Right lung (tissue), 2 donors: ENCODE measurements at regions not wholly inside any gene's neighbourhood (a gene's known extent, or its start where the extent isn't known, plus 50 kb on each side); places are given as distances from the start of the nearest gene placed in this dataset.
A peak's percentile ranks its signal among the peaks of the same experiment; 100 is the strongest.

Experiments used
- DNase-seq, 2 donors: peaks; one replicate each; pipeline ENCODE4 v3.0.0-alpha.2; 2013

- peak in 1 of 2 donors; percentile 22 for DNase-seq
Observed at GRCh38 chr5:112025757-112026156, 268.8 kb upstream of the NREP start.

- no peak for DNase-seq
Observed at GRCh38 chr5:112024769-112025168, 267.8 kb upstream of the NREP start.

- no peak for DNase-seq
Observed at GRCh38 chr5:112024221-112024620, 267.2 kb upstream of the NREP start.

GRCh38 chr5:112023766-112024165, 266.8 kb upstream of the NREP start:
- no peak for DNase-seq

DNA sequence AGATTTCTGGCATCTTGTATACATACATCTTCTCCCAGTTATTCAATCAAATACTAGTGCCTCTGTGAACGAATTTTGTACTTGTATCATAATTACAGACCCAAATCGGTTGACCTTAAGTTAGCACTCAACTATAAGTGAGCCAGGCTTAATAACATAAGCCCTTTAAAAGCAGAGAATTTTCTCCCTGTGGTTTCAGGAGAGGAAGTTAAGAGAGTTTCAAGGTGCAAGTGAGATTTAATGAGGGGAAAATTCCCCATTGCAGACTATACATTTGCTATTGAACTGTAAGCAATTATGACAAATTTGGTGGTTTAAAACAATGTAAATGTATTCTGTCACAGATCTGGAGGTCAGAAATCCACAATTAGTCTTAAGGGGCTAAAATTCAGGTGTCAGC, 261.9 kb upstream of the NREP start:
- DNase-seq = no peak

DNA sequence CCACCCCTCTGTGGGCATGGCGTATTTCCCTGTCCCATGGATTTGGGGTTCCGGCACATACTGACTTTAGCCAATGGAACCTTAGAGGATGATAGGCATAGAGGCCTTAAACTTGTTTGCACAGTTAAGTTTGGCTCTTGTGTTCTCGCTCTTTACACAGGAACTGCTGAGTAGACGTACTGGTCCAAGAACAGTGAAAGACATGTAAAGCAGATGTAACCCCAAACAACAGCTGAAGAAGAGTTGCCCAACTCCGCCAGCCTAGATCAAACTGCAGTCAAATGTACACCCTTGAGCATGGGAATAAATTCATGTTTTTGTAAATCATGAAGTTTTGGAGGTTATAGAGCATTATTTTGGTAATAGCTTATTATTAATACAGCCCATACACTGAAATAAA, 260.0 kb upstream of the NREP start:
- no peak for DNase-seq

DNA sequence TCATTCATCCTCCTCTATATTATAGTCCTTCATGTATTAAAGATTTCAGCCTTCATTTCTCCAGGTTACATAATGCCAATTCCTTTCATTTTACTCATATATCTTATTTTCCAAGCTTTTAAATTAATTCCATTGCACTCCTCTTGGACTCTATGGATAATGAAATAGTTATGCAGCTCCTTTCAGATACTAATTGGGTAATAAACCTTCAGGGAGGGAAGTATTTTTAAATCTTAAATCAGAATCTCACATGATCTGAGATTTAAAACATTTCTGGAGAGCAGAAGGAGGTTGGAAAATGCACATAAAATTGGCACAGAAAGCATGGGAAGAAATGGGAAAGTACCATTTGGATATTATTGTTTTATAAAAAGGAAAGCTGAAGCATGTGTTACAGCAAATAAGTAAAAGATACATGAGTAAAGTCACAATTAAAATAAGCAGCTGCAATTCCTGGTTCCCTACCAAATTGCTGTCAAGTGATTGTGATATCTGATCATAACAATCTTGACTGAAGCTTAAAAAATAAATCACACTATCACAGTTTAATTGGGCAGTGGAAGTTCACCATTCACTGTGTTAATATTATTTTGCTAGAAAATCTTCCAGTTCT, 257.9 kb upstream of the NREP start:
- peak in 1 of 2 donors; percentile 45 for DNase-seq

GRCh38 chr5:112013660-112014059, 256.7 kb upstream of the NREP start:
- no peak for DNase-seq

DNA sequence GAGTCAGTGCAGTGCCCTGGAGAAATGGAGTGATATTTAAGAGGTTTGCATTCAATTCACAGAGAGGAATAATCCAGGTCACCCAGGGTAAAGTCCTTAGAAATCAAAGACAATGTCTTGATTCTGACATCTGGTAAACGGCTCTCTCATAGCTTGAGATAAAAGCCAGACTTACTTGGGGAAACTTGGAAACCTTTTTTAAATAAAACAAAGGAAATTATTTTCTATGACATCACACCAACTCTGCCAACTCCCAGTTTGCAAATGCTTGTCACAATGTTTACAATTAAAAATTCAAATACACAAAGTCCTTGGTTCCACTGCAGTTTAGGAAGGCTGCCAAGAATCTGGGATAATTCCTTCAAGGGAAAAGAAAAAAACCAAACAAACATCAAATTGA, 255.1 kb upstream of the NREP start:
- peak; percentile 70 to 73 for DNase-seq

DNA sequence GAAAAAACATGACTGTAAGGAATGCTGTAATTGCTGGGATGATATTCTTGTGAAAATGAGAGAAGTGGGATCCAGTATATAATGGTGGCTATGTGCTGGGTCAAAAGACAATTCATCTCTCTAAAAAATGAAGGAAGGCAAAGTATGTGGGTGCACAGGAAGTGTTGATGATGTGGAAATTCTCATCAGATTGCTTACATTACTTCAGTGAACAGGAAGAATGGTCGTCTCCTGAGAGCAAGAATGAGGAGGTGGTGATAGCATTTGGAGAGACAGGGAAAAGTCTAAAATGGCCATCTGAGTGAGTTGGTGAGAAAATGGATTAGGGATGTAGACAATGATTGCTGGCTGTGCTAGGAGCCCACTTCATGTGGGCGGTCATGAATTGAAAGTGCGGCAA, 253.5 kb upstream of the NREP start:
- DNase-seq = no peak

GRCh38 chr5:112006721-112007120, 249.7 kb upstream of the NREP start:
- no peak for DNase-seq

DNA sequence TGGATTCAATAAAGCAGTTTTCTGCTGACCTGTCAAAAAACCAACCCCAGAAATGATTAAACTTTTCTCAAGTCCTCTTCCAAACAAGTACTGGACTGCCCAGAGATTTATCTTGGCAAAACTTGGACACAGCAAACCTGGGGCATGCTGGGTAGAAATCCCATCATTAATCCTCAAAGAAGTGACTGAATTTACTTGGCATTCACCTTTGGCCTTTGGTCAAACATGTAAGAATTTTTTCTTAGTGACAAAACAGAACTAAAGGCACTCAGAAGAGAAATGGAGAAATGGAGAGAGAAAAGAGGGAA, 248.6 kb upstream of the NREP start:
- DNase-seq = no peak

DNA sequence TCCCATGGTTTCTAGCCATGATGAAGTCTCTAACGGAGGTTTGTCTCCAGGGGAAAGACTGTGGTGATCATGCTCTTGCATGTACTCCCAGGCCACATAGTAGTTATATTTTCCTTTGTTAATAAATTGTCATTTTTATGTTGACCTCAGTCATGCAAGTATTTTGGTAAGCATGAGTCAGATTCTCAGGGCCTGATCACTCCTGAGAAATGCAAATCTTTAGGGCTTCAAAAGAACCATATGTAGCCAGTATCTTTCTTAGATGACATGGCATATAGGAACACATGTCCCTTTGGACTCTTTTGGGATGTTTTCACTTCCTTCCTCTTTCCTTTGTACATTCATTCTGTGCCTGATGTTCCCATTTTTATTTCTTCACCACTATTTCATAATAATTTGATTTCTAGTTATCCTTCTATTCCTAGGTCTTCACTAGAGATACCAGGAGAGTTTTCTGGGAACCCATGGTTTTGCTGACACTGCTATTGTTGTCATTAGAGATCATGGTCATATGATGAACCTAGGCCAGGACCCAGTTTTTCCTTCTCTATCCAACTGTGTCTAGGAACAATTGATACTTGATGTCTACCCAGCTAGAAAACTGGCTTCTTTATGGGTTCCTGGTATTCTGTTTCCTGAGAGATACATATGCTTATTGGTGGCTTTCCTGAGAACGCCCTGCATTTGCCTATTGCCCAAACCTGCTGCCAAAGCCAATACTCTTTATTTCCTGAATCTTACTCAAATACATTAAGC, 248.1 kb upstream of the NREP start:
- no peak for DNase-seq

- no peak for DNase-seq
Observed at GRCh38 chr5:112002376-112002775, 245.4 kb upstream of the NREP start.

GRCh38 chr5:111999286-111999685, 242.3 kb upstream of the NREP start:
- no peak for DNase-seq

DNA sequence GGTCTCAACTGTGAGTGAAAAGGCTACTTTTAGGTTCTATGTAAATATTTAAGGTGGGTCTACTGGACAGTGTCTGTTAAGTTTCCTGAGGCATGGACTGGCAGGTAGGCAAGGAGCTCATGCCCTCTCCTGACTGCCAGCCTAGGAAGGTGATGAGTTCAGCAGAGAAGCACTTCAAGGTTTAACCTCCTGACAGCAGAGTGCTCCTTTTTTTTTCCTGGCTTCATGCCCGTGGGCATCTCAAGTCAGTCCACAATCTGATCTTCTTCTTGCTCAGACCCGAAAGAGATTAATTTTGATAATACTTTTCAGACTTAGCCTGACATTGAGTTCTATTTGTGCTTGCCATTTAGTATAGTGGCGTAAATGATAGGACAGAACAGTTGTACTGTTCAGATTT, 241.9 kb upstream of the NREP start:
- DNase-seq = no peak

- DNase-seq = no peak
Observed at GRCh38 chr5:111997711-111998110, 240.7 kb upstream of the NREP start.

DNA sequence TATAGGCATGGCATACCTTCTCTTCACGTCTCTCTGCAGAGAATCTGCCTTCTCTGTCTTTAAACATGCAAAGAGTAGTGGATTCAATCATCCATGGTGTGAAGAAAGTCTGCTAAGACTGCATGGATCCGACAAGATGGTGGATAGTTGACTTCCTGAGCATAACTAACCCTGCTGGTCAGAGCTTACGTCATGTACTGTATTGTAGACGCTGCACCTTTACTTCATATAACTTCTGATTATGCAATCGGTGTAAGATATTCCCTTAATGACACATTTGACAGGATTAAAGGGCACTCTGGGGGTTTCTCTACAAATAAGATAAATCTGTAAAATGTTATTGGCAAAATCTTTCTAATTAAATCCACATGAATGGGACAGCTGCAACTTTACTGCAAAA, 240.3 kb upstream of the NREP start:
- no peak for DNase-seq

- no peak for DNase-seq
Observed at GRCh38 chr5:111996574-111996973, 239.6 kb upstream of the NREP start.

GRCh38 chr5:111995701-111996100, 238.7 kb upstream of the NREP start:
- DNase-seq = no peak

DNA sequence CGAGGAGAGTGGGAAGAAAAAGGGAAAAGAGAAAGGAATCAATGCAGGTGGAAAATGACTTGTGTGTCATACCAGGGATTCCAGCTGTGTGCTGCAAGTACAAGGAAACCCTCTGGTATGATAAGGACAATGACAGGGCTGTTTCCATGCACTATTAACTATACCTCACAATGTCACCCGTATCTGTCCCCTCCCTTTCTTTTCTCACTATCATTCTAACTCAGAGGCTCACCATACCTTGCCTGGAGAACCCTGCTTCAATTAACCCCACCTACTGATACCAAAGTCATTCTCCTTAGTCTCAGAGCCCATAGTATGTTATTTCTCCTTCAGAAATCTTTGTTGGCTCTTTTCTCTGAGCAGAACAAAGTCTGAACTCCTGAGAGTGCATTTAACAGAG, 236.2 kb upstream of the NREP start:
- no peak for DNase-seq

GRCh38 chr5:111984044-111984443, 227.1 kb upstream of the NREP start:
- DNase-seq = no peak

GRCh38 chr5:111983459-111983858, 226.5 kb upstream of the NREP start:
- DNase-seq = no peak

DNA sequence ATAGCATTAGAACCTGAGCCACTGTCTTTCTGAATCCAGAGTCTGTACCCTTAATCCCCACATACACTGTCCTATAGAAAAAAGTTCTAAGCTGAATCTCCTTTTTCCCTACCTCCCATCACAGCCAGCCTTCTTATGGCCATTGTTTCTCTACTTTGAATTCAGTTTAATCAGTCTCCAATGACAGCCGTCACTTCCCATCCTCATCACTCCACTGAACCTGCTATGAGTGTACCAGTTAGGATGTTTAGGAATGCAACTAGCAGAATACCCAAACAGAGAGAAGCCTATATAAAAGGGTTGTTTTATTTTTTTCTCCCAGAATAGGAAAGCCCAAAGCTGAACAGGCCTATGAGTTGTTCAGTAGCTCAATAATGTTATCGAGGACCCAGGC, 220.4 kb upstream of the NREP start:
- no peak for DNase-seq
